Psoas muscle (tissue), 7 donors: ENCODE measurements at regions not wholly inside any gene's neighbourhood (a gene's known extent, or its start where the extent isn't known, plus 50 kb on each side); places are given as distances from the start of the nearest gene placed in this dataset.

ENCODE experiments used
- ATAC-seq, 4 donors: fragments of 200-7000 bp; cut with Tn5 transposase; one replicate each; pipeline ENCODE4 v1.9.1; 2020; ENCODE audit warnings: moderate library complexity in 3 of 4, mild to moderate bottlenecking in 2 of 4
- DNase-seq, 2 donors: peaks; one replicate each; pipeline ENCODE4 v3.0.0-alpha.2; 2020
- H3K27ac ChIP-seq: fragments of 200-600 bp; one replicate; pipeline ENCODE4 v1.8.0; 2022
- H3K27me3 ChIP-seq, 3 donors: fragments of 200-600 bp in 1 of 3; one replicate each; pipeline versions ENCODE4 v1.6.1 to v1.8.0; 2013 to 2022; ENCODE audit warnings: low read length in 2 of 3, mild to moderate bottlenecking in 2 of 3, moderate library complexity in 1 of 3; ENCODE audit not compliant: insufficient read depth in 3 of 3
- H3K36me3 ChIP-seq, 2 donors: fragments of 200-600 bp in 1 of 2; one replicate each; pipeline versions ENCODE4 v1.6.1 to v1.8.0; 2013 to 2022; ENCODE audit warnings: low read depth in 1 of 2, mild to moderate bottlenecking in 1 of 2, moderate library complexity in 1 of 2; ENCODE audit not compliant: insufficient read depth in 1 of 2
- H3K4me1 ChIP-seq: fragments of 200-600 bp; one replicate; pipeline ENCODE4 v1.8.0; 2022
- H3K4me3 ChIP-seq: fragments of 200-600 bp; one replicate; pipeline ENCODE4 v1.8.0; 2022; ENCODE audit warnings: mild to moderate bottlenecking
- H3K9me3 ChIP-seq: fragments of 200-600 bp; one replicate; pipeline ENCODE4 v1.8.0; 2022
- WGBS, 3 donors: extraction: QIAGEN DNeasy Blood & Tissue Kit; methylation state at CpG; one replicate each; pipeline versions ENCODE4 v1.1.6 to v1.1.7; 2013; 5-methylcytosine and 5-hydroxymethylcytosine counted together
- intact Hi-C, 2 donors: fragments of 100-400 bp; cut with DNase I; formaldehyde crosslinking; loops; one replicate each; pipeline versions ENCODE4 v1.11.0 to v1.14.2; 2022
- TF ChIP-seq, protein P1 (sequence below): fragments of 200-600 bp; IDR thresholded peaks from one replicate; pipeline ENCODE4 v1.8.0; 2022; ENCODE audit warnings: antibody characterized with exemption
- donor health status: healthy with polysubstance abuse.
- donor health status: DM: no; HTN: no; CAD: no; lungs with moderate emphysema.
- donor health status: Bipolar disorder and iron deficiency.
- donor health status: healthy.
- donor health status: DM: yes; HTN: yes; CAD: no.
- donor health status: DM: no; HTN: no; CAD: no.
- donor health status: DM: yes; HTN: yes; CAD: no.

DNA sequence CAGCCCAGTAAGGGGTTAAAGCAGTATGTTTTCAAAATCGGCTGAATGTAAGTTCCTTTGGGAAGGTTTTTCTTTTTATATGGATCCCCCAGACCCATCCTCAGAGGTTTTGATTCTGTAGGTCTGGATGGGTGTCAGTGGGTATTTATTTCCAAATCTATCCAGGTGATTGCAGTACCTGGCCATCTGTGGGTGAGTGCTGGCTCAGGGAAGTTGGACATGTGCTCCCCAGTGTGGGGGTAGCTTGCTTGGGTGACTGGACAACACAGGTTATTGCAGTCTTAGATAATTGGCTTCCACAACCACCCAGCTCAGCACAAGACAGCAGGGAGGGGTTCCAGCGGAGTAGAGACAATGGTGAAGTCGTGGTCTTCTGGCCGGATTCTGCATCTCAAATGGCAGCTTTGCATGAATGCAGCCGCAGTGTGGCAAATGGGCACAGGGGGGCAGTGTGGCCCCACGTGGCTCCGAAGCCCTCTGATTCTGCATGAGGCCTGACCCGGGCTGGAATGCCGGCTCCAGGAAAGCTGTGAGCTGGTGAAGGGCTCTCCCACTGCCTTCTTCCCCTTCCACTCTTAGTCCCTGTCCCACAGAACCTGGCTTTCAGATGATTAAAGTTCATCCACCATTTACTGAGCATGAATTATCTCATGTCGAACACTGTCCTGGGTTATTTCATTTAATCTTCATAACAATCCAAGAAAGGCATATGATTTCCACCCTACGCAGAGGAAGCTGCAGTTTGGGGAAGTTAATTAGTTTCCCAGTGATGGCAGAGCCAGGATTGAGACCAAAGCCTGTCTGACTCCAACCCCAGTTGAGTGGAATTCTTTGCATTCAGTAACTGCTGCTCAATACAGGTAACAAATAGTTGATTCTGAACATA lies 64.5 kb upstream of the SYPL1 start:
- ATAC-seq (peak; percentile 89 to 96 (median 94)), DNase-seq (peak; percentile 85 to 88)
- intact Hi-C loops, result loop anchor here (1.0 to 10.0 kb wide), 5 partner anchors 108 to 558 kb away; partner anchors contain the start of genes CCDC71L (in 1 of the 2) and NAMPT (in 1 of the 2)
- peak overlapping the region; percentile 78 for H3K27ac ChIP-seq
- TF ChIP-seq, protein P1, sequence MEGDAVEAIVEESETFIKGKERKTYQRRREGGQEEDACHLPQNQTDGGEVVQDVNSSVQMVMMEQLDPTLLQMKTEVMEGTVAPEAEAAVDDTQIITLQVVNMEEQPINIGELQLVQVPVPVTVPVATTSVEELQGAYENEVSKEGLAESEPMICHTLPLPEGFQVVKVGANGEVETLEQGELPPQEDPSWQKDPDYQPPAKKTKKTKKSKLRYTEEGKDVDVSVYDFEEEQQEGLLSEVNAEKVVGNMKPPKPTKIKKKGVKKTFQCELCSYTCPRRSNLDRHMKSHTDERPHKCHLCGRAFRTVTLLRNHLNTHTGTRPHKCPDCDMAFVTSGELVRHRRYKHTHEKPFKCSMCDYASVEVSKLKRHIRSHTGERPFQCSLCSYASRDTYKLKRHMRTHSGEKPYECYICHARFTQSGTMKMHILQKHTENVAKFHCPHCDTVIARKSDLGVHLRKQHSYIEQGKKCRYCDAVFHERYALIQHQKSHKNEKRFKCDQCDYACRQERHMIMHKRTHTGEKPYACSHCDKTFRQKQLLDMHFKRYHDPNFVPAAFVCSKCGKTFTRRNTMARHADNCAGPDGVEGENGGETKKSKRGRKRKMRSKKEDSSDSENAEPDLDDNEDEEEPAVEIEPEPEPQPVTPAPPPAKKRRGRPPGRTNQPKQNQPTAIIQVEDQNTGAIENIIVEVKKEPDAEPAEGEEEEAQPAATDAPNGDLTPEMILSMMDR, result peak; percentile 94
- no peak overlapping the region for H3K4me3 ChIP-seq
- 11 to 17% (median 12%) methylated on average over 11 of the region's 11 CpGs for WGBS, 3 donors
- H3K36me3 ChIP-seq, result no peaks in the 10 kb centered on the region
- no peaks in the 10 kb centered on the region for H3K9me3 ChIP-seq
- peaks cover 28% of the 10 kb centered on the region for H3K4me1 ChIP-seq
- H3K27me3 ChIP-seq, result no peaks in the 10 kb centered on the region

DNA sequence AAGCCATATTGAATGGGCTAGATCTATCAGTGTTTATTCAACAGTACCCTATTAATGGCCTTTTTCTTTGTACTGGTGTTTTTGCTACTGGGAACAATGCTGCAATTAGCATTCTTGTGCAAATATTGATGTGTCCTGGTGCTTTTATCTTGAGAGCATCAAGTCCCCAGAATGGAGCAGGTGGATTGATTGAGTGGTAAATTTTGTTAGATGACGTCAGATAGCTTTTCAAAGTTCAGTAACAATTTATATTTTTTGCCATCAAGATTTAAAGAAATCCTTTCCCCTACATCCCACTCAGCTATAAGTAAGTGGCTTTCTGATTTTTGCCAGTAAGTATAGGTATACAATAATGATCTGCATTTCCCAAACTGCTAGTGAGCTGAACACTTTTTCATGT lies 63.4 kb upstream of the SYPL1 start:
- Histone ChIP-seq H3K4me1 (peaks cover 28% of the 10 kb centered on the region), H3K27me3 (no peaks in the 10 kb centered on the region), H3K27ac (no peak overlapping the region), H3K4me3 (no peak overlapping the region), H3K9me3 (no peaks in the 10 kb centered on the region), H3K36me3 (no peaks in the 10 kb centered on the region)
- ATAC-seq (no peak), DNase-seq (no peak)
- intact Hi-C loops, result loop anchor here (10.0 kb wide), 3 partner anchors 109 to 559 kb away; partner anchors contain the start of genes CCDC71L (in 1 of the 2) and NAMPT (in 1 of the 2)
- WGBS, 3 donors, result 75 to 87% (median 82%) methylated on average over 1 of the region's 1 CpG
- TF ChIP-seq, protein P1, result no peak

DNA sequence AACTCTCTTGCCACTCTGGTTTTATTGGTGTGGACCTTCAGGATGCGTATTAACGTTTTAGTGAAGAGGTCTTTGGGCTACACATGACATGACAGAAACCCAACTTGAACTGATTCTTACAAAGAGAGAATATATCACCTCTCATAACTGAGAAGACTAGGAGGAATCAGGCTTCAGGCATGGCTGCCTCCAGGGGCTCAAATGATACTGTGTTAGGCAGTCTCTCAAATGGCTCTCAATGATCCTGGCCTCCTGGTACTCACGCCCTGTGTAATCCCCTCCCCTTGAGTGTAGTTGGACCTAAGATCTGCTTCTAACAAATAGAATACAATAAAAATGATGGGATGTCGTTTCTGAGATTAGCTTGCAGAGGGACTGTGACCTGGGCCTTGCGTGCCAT lies 58.5 kb upstream of the SYPL1 start:
- DNase-seq (no peak), ATAC-seq (no peak)
- H3K36me3 ChIP-seq, result no peaks in the 10 kb centered on the region
- 74 to 80% (median 78%) methylated on average over 5 of the region's 5 CpGs for WGBS, 3 donors
- H3K4me3 ChIP-seq, result no peak overlapping the region
- TF ChIP-seq, protein P1, result no peak
- intact Hi-C loops, result loop anchor here (10.0 kb wide), 3 partner anchors 114 to 564 kb away; partner anchors contain the start of genes CCDC71L (in 1 of the 2) and NAMPT (in 1 of the 2)
- no peaks in the 10 kb centered on the region for H3K27me3 ChIP-seq
- no peak overlapping the region for H3K27ac ChIP-seq
- no peaks in the 10 kb centered on the region for H3K9me3 ChIP-seq
- H3K4me1 ChIP-seq, result peaks cover 20% of the 10 kb centered on the region

DNA sequence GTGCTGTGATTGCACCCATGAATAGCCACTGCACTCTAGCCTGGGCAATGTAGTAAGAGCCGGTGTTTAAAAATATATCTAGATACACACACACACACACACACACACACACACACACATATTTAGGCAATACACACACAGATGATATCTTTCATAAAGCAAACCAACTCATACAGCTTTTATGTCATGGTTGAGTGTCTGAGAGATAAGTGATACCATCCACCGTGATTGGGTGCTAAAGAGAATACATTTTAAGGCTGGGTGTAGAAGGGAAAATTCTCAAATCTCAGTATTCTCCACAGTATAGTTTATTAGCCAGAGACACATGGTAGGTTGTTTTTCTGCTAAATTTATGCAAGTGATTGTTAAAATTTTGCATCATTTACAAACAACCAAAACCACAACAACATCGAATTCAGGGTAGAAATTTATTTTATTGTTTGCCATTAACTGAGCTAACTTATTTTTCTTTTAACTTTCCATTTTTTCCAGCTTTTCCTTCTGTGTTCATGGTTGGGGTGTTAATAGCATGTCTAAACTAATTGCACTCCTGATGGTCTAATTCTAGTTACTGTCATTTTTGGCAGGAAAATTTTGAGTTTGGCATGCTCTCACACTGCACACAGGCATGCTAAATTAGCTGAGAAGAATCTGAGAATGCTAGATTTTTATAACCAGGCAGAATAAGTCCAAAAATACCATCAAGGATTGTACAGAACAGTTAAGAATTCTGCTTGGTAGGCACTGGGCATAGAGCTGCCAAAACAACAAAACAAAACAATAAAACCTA lies 57.9 kb upstream of the SYPL1 start:
- Histone ChIP-seq H3K4me3 (no peak overlapping the region), H3K4me1 (peaks cover 20% of the 10 kb centered on the region), H3K36me3 (no peaks in the 10 kb centered on the region), H3K9me3 (no peaks in the 10 kb centered on the region), H3K27ac (no peak overlapping the region), H3K27me3 (no peaks in the 10 kb centered on the region)
- intact Hi-C loops, result loop anchor here (10.0 kb wide), 3 partner anchors 115 to 565 kb away; partner anchors contain the start of genes CCDC71L (in 1 of the 2) and NAMPT (in 1 of the 2)
- WGBS, 3 donors, result 42 to 62% (median 48%) methylated on average over 3 of the region's 3 CpGs
- TF ChIP-seq, protein P1, result no peak
- no peak for DNase-seq
- ATAC-seq, result no peak
